Loucy (cell line): ENCODE measurements at regions not wholly inside any gene's neighbourhood (a gene's known extent, or its start where the extent isn't known, plus 50 kb on each side); places are given as distances from the start of the nearest gene placed in this dataset.

Source experiments
- H2AFZ ChIP-seq: fragments of 200-600 bp; sonication (generic); 2 replicates; pipeline ENCODE4 v1.6.0; 2016; ENCODE audit warnings: antibody characterized with exemption, mild to moderate bottlenecking, low read length, moderate library complexity
- H3F3A ChIP-seq: fragments of 200-600 bp; 2 replicates; pipeline ENCODE4 v1.6.0; 2016; ENCODE audit warnings: antibody characterized with exemption, low read depth, mild to moderate bottlenecking
- H3K27me3 ChIP-seq: fragments of 200-600 bp; sonication (generic); 2 replicates; pipeline ENCODE4 v1.6.1; 2014; ENCODE audit warnings: low read length, mild to moderate bottlenecking; ENCODE audit not compliant: insufficient read depth, poor library complexity, severe bottlenecking
- H3K36me3 ChIP-seq: fragments of 200-600 bp; sonication (generic); 2 replicates; pipeline ENCODE4 v1.6.1; 2016; ENCODE audit warnings: low read length; ENCODE audit not compliant: insufficient read depth
- H3K4me1 ChIP-seq: fragments of 200-600 bp; sonication (generic); 2 replicates; pipeline ENCODE4 v1.5.1; 2014; ENCODE audit warnings: low read length, mild to moderate bottlenecking; ENCODE audit not compliant: insufficient read depth, poor library complexity, severe bottlenecking
- H3K4me2 ChIP-seq: fragments of 200-600 bp; sonication (generic); 2 replicates; pipeline ENCODE4 v1.6.0; 2014; ENCODE audit warnings: antibody characterized with exemption, low read length, low read depth, mild to moderate bottlenecking; ENCODE audit not compliant: poor library complexity, severe bottlenecking
- H3K4me3 ChIP-seq: fragments of 200-600 bp; sonication (generic); 2 replicates; pipeline ENCODE4 v1.5.1; 2014; ENCODE audit warnings: low read length, mild to moderate bottlenecking, mixed read lengths; ENCODE audit not compliant: poor library complexity, severe bottlenecking
- H3K79me2 ChIP-seq: fragments of 200-600 bp; sonication (generic); 2 replicates; pipeline ENCODE4 v1.6.1; 2014; ENCODE audit warnings: low read length; ENCODE audit not compliant: insufficient read depth
- H3K9ac ChIP-seq: fragments of 200-600 bp; sonication (generic); 2 replicates; pipeline ENCODE4 v1.6.0; 2014; ENCODE audit warnings: mild to moderate bottlenecking, low read depth, low read length, moderate library complexity; ENCODE audit not compliant: poor library complexity, severe bottlenecking
- H3K9me2 ChIP-seq: fragments of 200-600 bp; sonication (generic); replicated peaks from 2 replicates; pipeline ENCODE4 v1.6.1; 2016; ENCODE audit warnings: low read depth, low read length, mixed read lengths
- H3K9me3 ChIP-seq: fragments of 200-600 bp; sonication (generic); 2 replicates; pipeline ENCODE4 v1.6.1; 2014; ENCODE audit warnings: mild to moderate bottlenecking, antibody characterized with exemption, low read length, low read depth; ENCODE audit not compliant: insufficient read depth
- H4K20me1 ChIP-seq: fragments of 200-600 bp; sonication (generic); 2 replicates; pipeline ENCODE4 v1.6.0; 2014; ENCODE audit warnings: antibody characterized with exemption, low read length, mild to moderate bottlenecking; ENCODE audit not compliant: insufficient read depth, poor library complexity, severe bottlenecking
- EZH2phosphoT487 ChIP-seq: fragments of 200-600 bp; IDR thresholded peaks from 2 replicates; pipeline ENCODE4 v1.6.1; 2018; ENCODE audit warnings: antibody characterized with exemption, mild to moderate bottlenecking, moderate library complexity, borderline replicate concordance
- TF ChIP-seq, protein P1 (sequence below): fragments of 200-600 bp; sonication (generic); conservative IDR thresholded peaks from 2 replicates; pipeline ENCODE4 v1.5.1; 2014; ENCODE audit warnings: mild to moderate bottlenecking, antibody characterized with exemption, low read length

DNA sequence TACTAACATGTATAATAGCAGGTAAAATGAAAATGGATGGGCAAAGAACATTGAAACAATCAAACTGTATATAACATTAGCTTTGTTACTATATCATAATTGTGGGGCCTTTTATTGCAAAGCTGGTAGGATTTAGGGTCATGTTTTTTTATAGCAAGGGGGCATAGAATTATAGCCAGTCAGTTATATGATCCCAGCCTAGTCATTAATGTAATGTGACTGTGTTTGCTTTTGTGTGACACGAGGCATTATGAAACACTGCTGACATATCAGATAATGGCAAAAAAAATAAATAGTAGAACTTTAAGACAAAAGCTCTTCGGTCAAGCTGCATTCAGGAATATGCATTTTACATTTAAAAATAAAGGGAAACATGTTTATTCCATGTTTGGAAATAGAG is 81.3 kb upstream of the ZNF281 start:
- Histone ChIP-seq H3K9me2 (no peaks in the 10 kb centered on the region), H3K27me3 (no peaks in the 10 kb centered on the region), H4K20me1 (no peaks in the 10 kb centered on the region), H2AFZ (no peak overlapping the region), H3F3A (no peaks in the 10 kb centered on the region), H3K4me3 (no peak overlapping the region), H3K4me2 (no peak overlapping the region), H3K9me3 (no peaks in the 10 kb centered on the region), H3K4me1 (no peaks in the 10 kb centered on the region), H3K9ac (no peak overlapping the region), H3K79me2 (no peaks in the 10 kb centered on the region), H3K36me3 (no peaks in the 10 kb centered on the region)
- TF ChIP-seq, protein P1, sequence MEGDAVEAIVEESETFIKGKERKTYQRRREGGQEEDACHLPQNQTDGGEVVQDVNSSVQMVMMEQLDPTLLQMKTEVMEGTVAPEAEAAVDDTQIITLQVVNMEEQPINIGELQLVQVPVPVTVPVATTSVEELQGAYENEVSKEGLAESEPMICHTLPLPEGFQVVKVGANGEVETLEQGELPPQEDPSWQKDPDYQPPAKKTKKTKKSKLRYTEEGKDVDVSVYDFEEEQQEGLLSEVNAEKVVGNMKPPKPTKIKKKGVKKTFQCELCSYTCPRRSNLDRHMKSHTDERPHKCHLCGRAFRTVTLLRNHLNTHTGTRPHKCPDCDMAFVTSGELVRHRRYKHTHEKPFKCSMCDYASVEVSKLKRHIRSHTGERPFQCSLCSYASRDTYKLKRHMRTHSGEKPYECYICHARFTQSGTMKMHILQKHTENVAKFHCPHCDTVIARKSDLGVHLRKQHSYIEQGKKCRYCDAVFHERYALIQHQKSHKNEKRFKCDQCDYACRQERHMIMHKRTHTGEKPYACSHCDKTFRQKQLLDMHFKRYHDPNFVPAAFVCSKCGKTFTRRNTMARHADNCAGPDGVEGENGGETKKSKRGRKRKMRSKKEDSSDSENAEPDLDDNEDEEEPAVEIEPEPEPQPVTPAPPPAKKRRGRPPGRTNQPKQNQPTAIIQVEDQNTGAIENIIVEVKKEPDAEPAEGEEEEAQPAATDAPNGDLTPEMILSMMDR = no peak
- TF ChIP-seq EZH2phosphoT487 = no peak

DNA sequence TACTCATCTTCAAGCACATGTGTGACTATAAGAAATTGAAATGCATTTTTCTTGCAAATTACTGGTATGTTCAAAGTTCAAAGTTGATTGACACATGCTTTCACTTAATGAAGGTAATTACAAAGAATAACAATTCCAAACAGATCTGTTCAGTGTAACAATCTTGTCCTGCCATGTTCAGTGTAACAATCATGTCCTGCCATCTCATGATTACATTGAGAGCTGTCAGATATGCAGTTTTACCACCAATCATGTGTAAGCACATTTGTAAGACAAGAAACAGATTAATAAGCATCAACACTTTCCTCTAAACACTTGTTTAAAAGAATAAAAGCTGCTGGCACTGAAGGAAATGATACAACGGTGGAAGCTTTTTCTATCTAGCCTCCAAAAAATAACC is 80.3 kb upstream of the ZNF281 start:
- H3K4me3 ChIP-seq = no peak overlapping the region
- no peaks in the 10 kb centered on the region for H3K36me3 ChIP-seq
- H3F3A ChIP-seq = no peaks in the 10 kb centered on the region
- H2AFZ ChIP-seq = peak overlapping the region; percentile 47; the same call in 1 of the 2 replicates
- no peaks in the 10 kb centered on the region for H3K79me2 ChIP-seq
- H4K20me1 ChIP-seq = no peaks in the 10 kb centered on the region
- no peaks in the 10 kb centered on the region for H3K9me2 ChIP-seq
- no peaks in the 10 kb centered on the region for H3K27me3 ChIP-seq
- no peaks in the 10 kb centered on the region for H3K9me3 ChIP-seq
- no peak overlapping the region for H3K4me2 ChIP-seq
- H3K4me1 ChIP-seq = no peaks in the 10 kb centered on the region
- TF ChIP-seq EZH2phosphoT487 = no peak
- TF ChIP-seq, protein P1 = no peak
- H3K9ac ChIP-seq = no peak overlapping the region

DNA sequence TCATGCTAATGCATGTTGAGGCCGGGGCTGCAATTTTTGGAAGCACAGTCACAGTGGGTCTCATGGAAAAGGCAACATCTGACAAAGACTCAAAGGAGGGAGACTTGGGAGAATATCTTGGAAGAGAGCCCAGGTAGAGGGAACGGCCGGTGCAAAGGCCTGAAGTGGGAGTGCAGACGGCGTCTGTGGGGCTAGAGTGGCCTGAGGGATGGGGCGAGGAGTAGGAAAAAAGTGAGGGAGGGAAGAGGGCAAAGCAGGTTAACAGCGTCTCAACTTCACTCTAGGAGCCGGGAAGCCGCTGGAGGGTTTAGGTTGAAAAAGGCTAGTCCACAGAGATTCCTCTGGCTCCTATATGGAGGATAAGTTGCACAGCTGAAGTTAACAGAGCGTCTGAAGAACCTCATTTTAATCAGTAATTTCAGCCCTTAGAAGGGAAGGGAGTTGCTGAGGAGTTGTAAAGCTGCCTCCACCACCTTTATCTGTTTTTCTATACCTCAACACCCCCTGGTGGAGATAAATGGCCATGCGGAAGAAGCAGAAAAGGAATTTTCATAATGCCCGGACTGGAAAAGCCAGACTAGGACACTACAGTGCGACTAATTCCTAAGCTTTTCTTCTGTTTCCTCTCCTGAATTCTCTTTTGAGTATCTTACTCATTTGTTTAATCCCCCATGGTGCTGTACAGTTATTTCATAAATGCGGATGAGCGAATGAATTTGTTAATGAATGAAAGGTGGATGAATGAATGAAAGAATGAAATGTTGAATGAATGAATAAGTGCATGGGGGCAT is 78.7 kb upstream of the ZNF281 start:
- Histone ChIP-seq H3K4me2 (no peak overlapping the region), H3K9me3 (no peaks in the 10 kb centered on the region), H3K36me3 (no peaks in the 10 kb centered on the region), H3F3A (no peaks in the 10 kb centered on the region), H2AFZ (peak overlapping the region; percentile 63), H3K4me3 (no peak overlapping the region), H3K9ac (no peak overlapping the region), H3K9me2 (no peaks in the 10 kb centered on the region), H3K27me3 (no peaks in the 10 kb centered on the region), H3K4me1 (peaks cover 5% of the 10 kb centered on the region), H3K79me2 (no peaks in the 10 kb centered on the region), H4K20me1 (no peaks in the 10 kb centered on the region)
- TF ChIP-seq, protein P1 = peak; percentile 96
- no peak for TF ChIP-seq EZH2phosphoT487
